SK-N-MC (cell line): ENCODE measurements at regions not wholly inside any gene's neighbourhood (a gene's known extent, or its start where the extent isn't known, plus 50 kb on each side); places are given as distances from the start of the nearest gene placed in this dataset.

Experiments used
- EZH2 ChIP-seq: fragments of 200-600 bp; sonication (generic); IDR thresholded peaks from one replicate; pipeline ENCODE4 v1.6.1; 2017; ENCODE audit warnings: antibody characterized with exemption
- FOXP2 ChIP-seq: optimal IDR thresholded peaks from 2 replicates; pipeline ENCODE3; 2011; ENCODE audit warnings: mild to moderate bottlenecking, moderate library complexity; ENCODE audit not compliant: insufficient read depth; ENCODE audit errors: extremely low read length, control extremely low read depth
- POLR2AphosphoS5 ChIP-seq: IDR thresholded peaks from 2 replicates; pipeline ENCODE4 v1.6.1; 2012; ENCODE audit warnings: mild to moderate bottlenecking, low read depth, low read length, borderline replicate concordance

- TF ChIP-seq EZH2 (no peak), POLR2AphosphoS5 (no peak), FOXP2 (no peak)
These were observed 267.1 kb downstream of the EIPR1 start for GRCh38 chr2:3110555-3110954.
